ENCODE measurements at regions not wholly inside any gene's neighbourhood (a gene's known extent, or its start where the extent isn't known, plus 50 kb on each side); places are given as distances from the start of the nearest gene placed in this dataset.
A peak's percentile ranks its signal among the peaks of the same experiment; 100 is the strongest.

GRCh38 chr16:86700046-86700945 lies 121.9 kb downstream of the FOXL1 start:
- Mint-ChIP-seq H3K36me3 (no peaks in the 10 kb centered on the region), H3K9me3 (no peaks in the 10 kb centered on the region), H3K27ac (no peak overlapping the region)
- no peak for DNase-seq (ENCODE audit: low spot score in 2 of 2)
- ATAC-seq, result no peak

- no peaks in the 10 kb centered on the region for H3K9me3 Mint-ChIP-seq
- no peak overlapping the region for H3K27ac Mint-ChIP-seq
- ATAC-seq, result no peak
- DNase-seq (ENCODE audit: low spot score in 2 of 2), result peak in 1 of 2 donors; percentile 7
- no peaks in the 10 kb centered on the region for H3K36me3 Mint-ChIP-seq
Measured at GRCh38 chr16:86701286-86701975, 123.1 kb downstream of the FOXL1 start.

DNA sequence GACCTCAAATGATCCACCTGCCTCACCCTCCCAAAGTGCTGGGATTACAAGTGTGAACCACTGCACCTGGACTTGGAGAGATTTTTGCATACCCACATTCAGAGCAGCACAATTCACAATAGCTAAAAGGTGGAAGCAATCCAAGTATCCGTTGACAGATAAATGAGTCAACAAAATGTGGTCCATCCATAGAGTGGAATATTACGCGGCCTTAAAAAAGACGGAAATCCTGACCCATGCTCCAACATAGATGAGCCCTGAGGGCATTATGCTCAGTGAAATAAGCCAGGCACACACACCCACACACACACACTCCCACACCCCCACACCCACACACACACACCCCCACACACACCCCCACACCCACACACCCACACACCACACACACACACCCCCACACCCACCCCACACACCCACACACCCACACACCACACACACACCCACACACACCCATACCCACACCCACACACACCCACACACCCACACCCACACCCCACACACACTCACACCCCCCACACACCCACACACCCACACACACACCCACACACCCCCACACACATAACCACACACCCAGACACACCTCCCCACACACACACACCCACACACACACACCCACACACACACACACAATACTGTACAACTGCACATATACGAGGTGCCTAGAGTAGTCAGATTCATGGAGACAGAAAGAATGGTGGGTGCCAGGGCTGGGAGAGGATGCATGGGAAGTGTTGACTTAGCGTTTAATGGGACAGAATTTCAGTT lies 124.7 kb downstream of the FOXL1 start:
- H3K9me3 Mint-ChIP-seq, result no peaks in the 10 kb centered on the region
- no peaks in the 10 kb centered on the region for H3K36me3 Mint-ChIP-seq
- DNase-seq (ENCODE audit: low spot score in 2 of 2), result no peak
- no peak overlapping the region for H3K27ac Mint-ChIP-seq
- no peak for ATAC-seq

DNA sequence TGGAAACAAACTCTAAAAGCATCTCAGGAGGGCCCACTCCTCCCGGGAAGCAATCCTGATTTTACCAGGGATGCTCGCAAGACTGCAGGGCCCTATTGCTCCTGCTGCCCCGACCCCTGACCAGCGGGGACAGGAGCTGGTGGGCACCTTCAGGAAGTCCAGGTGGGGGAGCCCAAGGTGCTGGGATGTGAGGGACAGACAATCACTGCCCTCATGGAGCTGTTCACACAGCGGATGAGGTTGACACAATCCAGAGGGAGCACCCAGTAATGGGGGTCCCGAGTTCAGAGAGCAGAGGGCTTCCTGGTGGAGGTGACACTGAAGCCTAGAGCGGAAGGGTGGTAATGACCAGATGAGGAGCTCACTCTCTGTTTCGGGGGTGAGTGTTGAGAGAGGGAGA lies 126.2 kb downstream of the FOXL1 start:
- H3K36me3 Mint-ChIP-seq, result no peaks in the 10 kb centered on the region
- H3K27ac Mint-ChIP-seq, result no peak overlapping the region
- DNase-seq (ENCODE audit: low spot score in 2 of 2) (no peak), ATAC-seq (no peak)
- peaks cover 0 to 4% of the 10 kb centered on the region in 2 donors for H3K9me3 Mint-ChIP-seq

DNA sequence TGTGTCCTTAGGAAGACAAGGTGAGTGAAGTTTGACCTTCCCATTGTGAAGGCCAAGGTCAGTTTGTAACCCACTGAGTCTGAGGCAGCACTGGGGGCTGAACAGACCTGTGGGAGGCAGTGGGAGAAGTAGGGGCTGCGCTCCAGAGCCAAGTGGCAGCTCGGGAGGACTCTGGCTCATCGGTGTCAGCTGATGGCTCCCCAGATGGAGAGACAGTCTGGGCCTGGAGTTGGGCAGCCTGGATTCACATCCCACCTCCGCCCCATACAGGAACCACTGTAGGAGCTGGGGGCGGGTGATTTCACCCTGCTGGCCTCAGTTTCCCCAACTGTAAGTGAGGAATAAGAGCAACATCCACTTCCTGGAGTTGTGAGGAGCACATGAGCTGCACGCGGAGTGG lies 128.4 kb downstream of the FOXL1 start:
- ATAC-seq (no peak), DNase-seq (ENCODE audit: low spot score in 2 of 2) (no peak)
- H3K27ac Mint-ChIP-seq, result no peak overlapping the region
- no peaks in the 10 kb centered on the region for H3K36me3 Mint-ChIP-seq
- H3K9me3 Mint-ChIP-seq, result peaks cover 0 to 4% of the 10 kb centered on the region in 2 donors

DNA sequence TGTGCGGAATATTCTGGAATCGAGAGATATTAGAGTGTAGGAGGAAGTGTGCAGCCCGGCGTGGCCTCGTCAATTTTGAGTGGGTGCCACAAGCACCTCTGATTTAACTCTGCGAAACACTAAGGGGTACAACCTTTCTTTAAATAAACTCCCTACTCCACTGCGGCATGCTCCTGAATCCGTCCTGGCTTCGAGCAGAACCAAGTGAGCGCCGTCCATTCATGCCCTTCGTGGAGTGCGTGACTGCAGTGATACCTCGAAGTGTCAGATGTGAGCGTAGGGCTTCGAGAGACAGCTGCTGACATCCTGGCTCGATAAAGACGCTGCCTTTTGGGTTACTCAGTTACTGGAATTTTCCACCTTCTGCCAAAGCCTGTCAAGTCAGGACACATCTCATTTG lies 128.8 kb downstream of the FOXL1 start:
- no peak overlapping the region for H3K27ac Mint-ChIP-seq
- ATAC-seq (no peak), DNase-seq (ENCODE audit: low spot score in 2 of 2) (no peak)
- peaks cover 0 to 4% of the 10 kb centered on the region in 2 donors for H3K9me3 Mint-ChIP-seq
- H3K36me3 Mint-ChIP-seq, result no peaks in the 10 kb centered on the region

GRCh38 chr16:86707581-86707980 lies 129.2 kb downstream of the FOXL1 start:
- ATAC-seq (no peak), DNase-seq (ENCODE audit: low spot score in 2 of 2) (no peak)
- Mint-ChIP-seq H3K27ac (no peak overlapping the region), H3K9me3 (peaks cover 0 to 4% of the 10 kb centered on the region in 2 donors), H3K36me3 (no peaks in the 10 kb centered on the region)

DNA sequence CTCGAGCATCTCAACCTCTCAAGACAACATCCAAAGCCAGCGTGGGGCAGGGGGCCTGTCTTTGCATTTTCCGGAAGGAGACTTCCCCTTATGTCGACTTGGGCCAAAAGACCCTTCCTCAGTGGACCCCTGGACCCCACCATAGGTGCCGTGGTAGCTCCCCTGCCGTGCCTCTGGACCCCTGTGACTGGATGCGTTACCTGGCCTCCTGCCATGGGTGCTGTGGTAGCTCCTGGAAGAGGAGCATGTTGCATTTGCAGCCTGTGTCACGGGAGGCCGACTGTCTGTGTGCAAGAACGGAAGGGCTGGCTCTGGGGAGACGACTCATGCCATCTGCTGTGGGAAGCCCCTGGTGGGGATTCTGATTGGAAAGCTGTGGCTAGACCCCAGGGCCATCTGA lies 130.1 kb downstream of the FOXL1 start:
- no peak for ATAC-seq
- no peak overlapping the region for H3K27ac Mint-ChIP-seq
- no peaks in the 10 kb centered on the region for H3K36me3 Mint-ChIP-seq
- peaks cover 0 to 4% of the 10 kb centered on the region in 2 donors for H3K9me3 Mint-ChIP-seq
- DNase-seq (ENCODE audit: low spot score in 2 of 2), result no peak

- H3K9me3 Mint-ChIP-seq, result peaks cover 0 to 4% of the 10 kb centered on the region in 2 donors
- peak overlapping the region in 1 of 2 donors; percentile 31 for H3K27ac Mint-ChIP-seq
- no peaks in the 10 kb centered on the region for H3K36me3 Mint-ChIP-seq
- ATAC-seq (no peak), DNase-seq (ENCODE audit: low spot score in 2 of 2) (no peak)
Measured at GRCh38 chr16:86709103-86709502, 130.8 kb downstream of the FOXL1 start.

GRCh38 chr16:86709902-86710601 lies 131.7 kb downstream of the FOXL1 start:
- no peak overlapping the region for H3K27ac Mint-ChIP-seq
- no peak for DNase-seq (ENCODE audit: low spot score in 2 of 2)
- ATAC-seq, result no peak
- no peaks in the 10 kb centered on the region for H3K36me3 Mint-ChIP-seq
- H3K9me3 Mint-ChIP-seq, result peaks cover 0 to 4% of the 10 kb centered on the region in 2 donors

GRCh38 chr16:86710602-86710950 lies 132.2 kb downstream of the FOXL1 start:
- H3K9me3 Mint-ChIP-seq, result peaks cover 0 to 4% of the 10 kb centered on the region in 2 donors

GRCh38 chr16:86712158-86713009 lies 134.0 kb downstream of the FOXL1 start:
- ATAC-seq, result no peak
- H3K9me3 Mint-ChIP-seq, result peaks cover 0 to 4% of the 10 kb centered on the region in 2 donors
- H3K36me3 Mint-ChIP-seq, result no peaks in the 10 kb centered on the region
- no peak for DNase-seq (ENCODE audit: low spot score in 2 of 2)
- no peak overlapping the region for H3K27ac Mint-ChIP-seq

More at GRCh38 chr16:86710602-86710950, 132.2 kb downstream of the FOXL1 start:
- Mint-ChIP-seq H3K36me3 (no peaks in the 10 kb centered on the region), H3K27ac (no peak overlapping the region)
- no peak for ATAC-seq
- no peak for DNase-seq (ENCODE audit: low spot score in 2 of 2)

DNA sequence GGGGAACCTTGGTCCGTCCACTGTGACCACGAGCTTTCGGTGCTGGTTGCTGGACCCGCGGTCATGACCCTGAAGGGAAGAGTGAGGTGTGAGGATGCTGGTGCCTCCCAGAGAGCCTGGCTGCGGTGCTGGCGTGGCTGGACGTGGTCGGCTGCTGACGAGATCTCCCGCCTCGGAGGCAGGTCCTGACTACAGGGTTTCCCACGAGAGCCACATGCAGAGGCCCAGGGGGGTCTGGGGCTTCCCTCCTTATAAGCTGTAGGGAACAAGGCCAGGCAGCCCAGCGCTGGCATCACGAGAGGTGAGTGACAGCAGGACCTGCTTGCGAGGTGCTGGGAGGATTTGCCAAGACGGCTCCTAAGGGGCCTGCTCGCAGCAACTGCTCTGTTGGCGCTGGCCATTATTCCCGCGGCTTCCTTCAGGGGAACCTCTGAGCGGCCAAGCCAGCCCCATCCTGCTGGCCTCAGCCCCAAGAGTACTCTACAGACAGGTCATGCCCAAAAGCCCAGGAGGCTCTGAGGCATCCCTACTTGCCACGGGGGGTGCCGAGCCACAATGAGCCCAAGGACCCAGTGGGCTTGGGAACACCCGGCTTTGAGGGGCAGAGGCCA lies 134.8 kb downstream of the FOXL1 start:
- DNase-seq (ENCODE audit: low spot score in 2 of 2) (no peak), ATAC-seq (no peak)
- Mint-ChIP-seq H3K9me3 (peaks cover 0 to 4% of the 10 kb centered on the region in 2 donors), H3K27ac (no peak overlapping the region), H3K36me3 (no peaks in the 10 kb centered on the region)

GRCh38 chr16:86714166-86714565 lies 135.8 kb downstream of the FOXL1 start:
- DNase-seq (ENCODE audit: low spot score in 2 of 2) (no peak), ATAC-seq (no peak)
- H3K36me3 Mint-ChIP-seq, result no peaks in the 10 kb centered on the region
- no peak overlapping the region for H3K27ac Mint-ChIP-seq
- peaks cover 0 to 2% of the 10 kb centered on the region in 2 donors for H3K9me3 Mint-ChIP-seq

DNA sequence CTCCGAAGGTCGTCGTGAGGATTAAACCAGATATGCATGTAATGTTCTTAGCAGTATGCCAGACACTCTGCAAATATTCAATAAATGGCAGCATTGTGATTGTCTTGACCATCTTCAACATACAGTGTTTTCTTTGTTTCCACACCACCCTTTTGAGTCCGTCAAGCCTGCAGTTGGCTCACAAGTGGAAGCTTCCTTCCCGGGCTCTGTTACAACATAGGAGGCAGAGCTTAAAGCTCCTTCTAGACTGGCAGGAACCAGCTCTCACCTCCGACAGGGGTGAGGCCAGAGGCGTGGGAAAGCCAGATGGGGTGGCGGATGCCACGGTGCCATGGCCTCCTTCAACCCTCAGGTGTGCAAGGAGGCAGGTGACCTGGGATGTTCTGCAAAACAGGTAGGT lies 138.3 kb downstream of the FOXL1 start:
- Mint-ChIP-seq H3K27ac (no peak overlapping the region), H3K36me3 (no peaks in the 10 kb centered on the region), H3K9me3 (no peaks in the 10 kb centered on the region)
- DNase-seq (ENCODE audit: low spot score in 2 of 2) (no peak), ATAC-seq (no peak)

Measured in activated naive CD4-positive, alpha-beta T cell treated with anti-CD3 and anti-CD28 coated beads, Interleukin-2, amount 50 U/mL, for 72 hours (primary cell).